Right atrium auricular region (tissue), 2 donors: ENCODE measurements at regions not wholly inside any gene's neighbourhood (a gene's known extent, or its start where the extent isn't known, plus 50 kb on each side); places are given as distances from the start of the nearest gene placed in this dataset.

Experiments used
- DNase-seq: peaks from one replicate; pipeline ENCODE4 v3.0.0-alpha.2; 2019; ENCODE audit warnings: low spot score
- H3K27ac ChIP-seq, 2 donors: fragments of 200-600 bp; sonication (generic); 1 replicate in 1 of 2; 2 replicates in 1 of 2; pipeline ENCODE4 v1.5.1; 2016 to 2019
- H3K27me3 ChIP-seq, 2 donors: fragments of 200-600 bp; sonication (generic); one replicate each; pipeline versions ENCODE4 v1.5.1 to v1.6.0; 2017 to 2019
- H3K36me3 ChIP-seq: fragments of 200-600 bp; sonication (generic); one replicate; pipeline ENCODE4 v1.5.1; 2016
- H3K4me1 ChIP-seq, 2 donors: fragments of 200-600 bp; sonication (generic); one replicate each; pipeline versions ENCODE4 v1.5.1 to v1.6.0; 2017 to 2019
- H3K4me3 ChIP-seq, 2 donors: fragments of 200-600 bp; sonication (generic); 1 replicate in 1 of 2; 2 replicates in 1 of 2; pipeline ENCODE4 v1.5.1; 2017 to 2019; ENCODE audit warnings: mild to moderate bottlenecking in 1 of 2, moderate library complexity in 1 of 2
- H3K9me3 ChIP-seq, 2 donors: fragments of 200-600 bp; sonication (generic); one replicate each; pipeline ENCODE4 v1.5.1; 2019
- CTCF ChIP-seq, 2 donors: fragments of 200-600 bp; sonication (generic); IDR thresholded peaks; one replicate each; pipeline ENCODE4 v1.5.1; 2019; ENCODE audit warnings: antibody characterized with exemption in 2 of 2

- Histone ChIP-seq H3K9me3 (no peaks in the 10 kb centered on the region), H3K27ac (no peak overlapping the region), H3K36me3 (no peaks in the 10 kb centered on the region), H3K4me3 (no peak overlapping the region), H3K27me3 (no peaks in the 10 kb centered on the region), H3K4me1 (no peaks in the 10 kb centered on the region)
- DNase-seq = no peak
- TF ChIP-seq CTCF (IDR thresholded peaks at IDR 0.05) = no peak
Measured at GRCh38 chr2:156896294-156896693, 361.2 kb upstream of the GALNT5 start.

GRCh38 chr2:156897548-156897947 lies 360.0 kb upstream of the GALNT5 start:
- no peak overlapping the region for H3K27ac ChIP-seq
- H3K4me1 ChIP-seq = no peaks in the 10 kb centered on the region
- H3K36me3 ChIP-seq = no peaks in the 10 kb centered on the region
- no peak for DNase-seq
- no peaks in the 10 kb centered on the region for H3K9me3 ChIP-seq
- H3K4me3 ChIP-seq = no peak overlapping the region
- no peaks in the 10 kb centered on the region for H3K27me3 ChIP-seq
- no peak for TF ChIP-seq CTCF (IDR thresholded peaks at IDR 0.05)

GRCh38 chr2:156901373-156902031 lies 356.0 kb upstream of the GALNT5 start:
- TF ChIP-seq CTCF (IDR thresholded peaks at IDR 0.05) = no peak
- no peak overlapping the region for H3K4me3 ChIP-seq
- no peak overlapping the region for H3K27ac ChIP-seq
- H3K27me3 ChIP-seq = no peaks in the 10 kb centered on the region
- no peaks in the 10 kb centered on the region for H3K36me3 ChIP-seq
- H3K9me3 ChIP-seq = no peaks in the 10 kb centered on the region
- H3K4me1 ChIP-seq = no peaks in the 10 kb centered on the region
- no peak for DNase-seq

- Histone ChIP-seq H3K9me3 (no peaks in the 10 kb centered on the region), H3K27me3 (no peaks in the 10 kb centered on the region), H3K36me3 (no peaks in the 10 kb centered on the region), H3K27ac (no peak overlapping the region), H3K4me1 (no peaks in the 10 kb centered on the region), H3K4me3 (no peak overlapping the region)
- DNase-seq = no peak
- no peak for TF ChIP-seq CTCF (IDR thresholded peaks at IDR 0.05)
Measured at GRCh38 chr2:156903335-156903734, 354.2 kb upstream of the GALNT5 start.

GRCh38 chr2:156907806-156908205 lies 349.7 kb upstream of the GALNT5 start:
- H3K4me1 ChIP-seq = no peaks in the 10 kb centered on the region
- H3K4me3 ChIP-seq = no peak overlapping the region
- no peak overlapping the region for H3K27ac ChIP-seq
- H3K27me3 ChIP-seq = no peaks in the 10 kb centered on the region
- H3K36me3 ChIP-seq = no peaks in the 10 kb centered on the region
- no peak for DNase-seq
- no peaks in the 10 kb centered on the region for H3K9me3 ChIP-seq
- TF ChIP-seq CTCF (IDR thresholded peaks at IDR 0.05) = no peak

- no peaks in the 10 kb centered on the region for H3K36me3 ChIP-seq
- TF ChIP-seq CTCF (IDR thresholded peaks at IDR 0.05) = no peak
- no peak for DNase-seq
- no peaks in the 10 kb centered on the region for H3K27me3 ChIP-seq
- no peak overlapping the region for H3K4me3 ChIP-seq
- H3K27ac ChIP-seq = no peak overlapping the region
- H3K9me3 ChIP-seq = no peaks in the 10 kb centered on the region
- no peaks in the 10 kb centered on the region for H3K4me1 ChIP-seq
Measured at GRCh38 chr2:156908825-156909224, 348.7 kb upstream of the GALNT5 start.
